ENCODE measurements at regions not wholly inside any gene's neighbourhood (a gene's known extent, or its start where the extent isn't known, plus 50 kb on each side); places are given as distances from the start of the nearest gene placed in this dataset.

- TF ChIP-seq CTCF (IDR thresholded peaks at IDR 0.05) (no peak), EP300 (IDR thresholded peaks at IDR 0.05) (no peak)
Measured at GRCh38 chr3:147572970-147573340, 163.8 kb downstream of the ZIC1 start.
